CD14-positive monocyte (primary cell): ENCODE measurements at regions not wholly inside any gene's neighbourhood (a gene's known extent, or its start where the extent isn't known, plus 50 kb on each side); places are given as distances from the start of the nearest gene placed in this dataset.

Experiments used
- DNase-seq, 3 donors: peaks; one replicate each; pipeline ENCODE4 v3.0.0-alpha.2; 2011 to 2022
- H2AFZ ChIP-seq: 2 replicates; pipeline ENCODE4 v1.6.0; 2012; ENCODE audit warnings: mild to moderate bottlenecking, low read depth, low read length, inconsistent platforms; ENCODE audit not compliant: insufficient read depth, poor library complexity, severe bottlenecking
- H3K27ac ChIP-seq, 2 donors: 1 replicate in 1 of 2; 2 replicates in 1 of 2; pipeline ENCODE4 v1.5.1; 2012 to 2013; ENCODE audit warnings: low read length in 2 of 2, control low read depth in 1 of 2, inconsistent platforms in 1 of 2, low read depth in 1 of 2, mild to moderate bottlenecking in 1 of 2
- H3K27me3 ChIP-seq, 2 donors: one replicate each; pipeline versions ENCODE4 v1.6.0 to v1.6.1; 2011 to 2013; ENCODE audit warnings: low read length in 2 of 2; ENCODE audit not compliant: control insufficient read depth in 2 of 2, insufficient read depth in 2 of 2
- H3K36me3 ChIP-seq, 2 donors: replicated peaks in 1 of 2; 1 replicate in 1 of 2; 2 replicates in 1 of 2; pipeline versions ENCODE4 v1.5.1 to v1.6.1; 2012 to 2013; ENCODE audit warnings: low read length in 2 of 2, control low read depth in 1 of 2, inconsistent platforms in 1 of 2, mild to moderate bottlenecking in 1 of 2; ENCODE audit not compliant: insufficient read depth in 2 of 2, control insufficient read depth in 1 of 2
- H3K4me1 ChIP-seq, 2 donors: 1 replicate in 1 of 2; 2 replicates in 1 of 2; pipeline versions ENCODE4 v1.5.1 to v1.6.1; 2012 to 2013; ENCODE audit warnings: low read length in 2 of 2, control low read depth in 1 of 2, inconsistent platforms in 1 of 2, mild to moderate bottlenecking in 1 of 2, moderate library complexity in 1 of 2; ENCODE audit not compliant: insufficient read depth in 2 of 2, control insufficient read depth in 1 of 2
- H3K4me2 ChIP-seq: replicated peaks from 2 replicates; pipeline ENCODE3; 2012; ENCODE audit warnings: low read length, moderate library complexity, mild to moderate bottlenecking; ENCODE audit not compliant: poor library complexity, severe bottlenecking; ENCODE audit errors: extremely low read depth
- H3K4me3 ChIP-seq, 3 experiments: fragments of 200-600 bp in 1 of 3; sonication (generic) in 1 of 3; replicated peaks in 1 of 3; 1 replicate in 2 of 3; 2 replicates in 1 of 3; pipeline ENCODE4 v1.5.1; 2011 to 2013; ENCODE audit warnings: low read length in 3 of 3, mild to moderate bottlenecking in 3 of 3, control low read depth in 2 of 3, low read depth in 2 of 3, inconsistent platforms in 1 of 3, moderate library complexity in 1 of 3
- H3K79me2 ChIP-seq: 2 replicates; pipeline ENCODE4 v1.6.0; 2012; ENCODE audit warnings: mild to moderate bottlenecking, control low read depth, inconsistent platforms, low read length, moderate library complexity; ENCODE audit not compliant: insufficient read depth
- H3K9ac ChIP-seq: 2 replicates; pipeline ENCODE4 v1.6.0; 2017; ENCODE audit warnings: low read length, mild to moderate bottlenecking; ENCODE audit not compliant: insufficient read depth, poor library complexity, severe bottlenecking
- H3K9me3 ChIP-seq, 2 donors: replicated peaks in 1 of 2; 1 replicate in 1 of 2; 2 replicates in 1 of 2; pipeline versions ENCODE4 v1.5.1 to v1.6.1; 2012 to 2013; ENCODE audit warnings: low read length in 2 of 2, control low read depth in 1 of 2; ENCODE audit not compliant: control insufficient read depth in 1 of 2, insufficient read depth in 1 of 2
- H4K20me1 ChIP-seq: 2 replicates; pipeline ENCODE4 v1.6.0; 2012; ENCODE audit warnings: mild to moderate bottlenecking, low read length, control low read depth, moderate library complexity; ENCODE audit not compliant: insufficient read depth
- H3K27ac Mint-ChIP-seq, 7 donors: one replicate each; pipeline ENCODE4 v1.8.0; 2020; ENCODE audit warnings: mild to moderate bottlenecking in 7 of 7, mixed read lengths in 7 of 7, moderate library complexity in 6 of 7, inconsistent platforms in 2 of 7
- H3K27me3 Mint-ChIP-seq, 3 donors: one replicate each; pipeline ENCODE4 v1.8.0; 2021 to 2022; ENCODE audit warnings: low read depth in 3 of 3, mild to moderate bottlenecking in 3 of 3, mixed read lengths in 3 of 3, moderate library complexity in 3 of 3, inconsistent platforms in 1 of 3
- H3K36me3 Mint-ChIP-seq, 2 donors: one replicate each; pipeline ENCODE4 v1.8.0; 2020; ENCODE audit warnings: mixed read lengths in 2 of 2, inconsistent platforms in 1 of 2, mild to moderate bottlenecking in 1 of 2
- H3K4me1 Mint-ChIP-seq: one replicate; pipeline ENCODE4 v1.8.0; 2020; ENCODE audit warnings: mild to moderate bottlenecking, mixed read lengths
- H3K4me3 Mint-ChIP-seq, 2 donors: one replicate each; pipeline ENCODE4 v1.8.0; 2020; ENCODE audit warnings: mild to moderate bottlenecking in 2 of 2, mixed read lengths in 2 of 2, moderate library complexity in 1 of 2
- H3K9me3 Mint-ChIP-seq, 7 donors: one replicate each; pipeline ENCODE4 v1.8.0; 2020 to 2022; ENCODE audit warnings: mixed read lengths in 7 of 7, mild to moderate bottlenecking in 6 of 7, moderate library complexity in 6 of 7, inconsistent platforms in 2 of 7
- CTCF ChIP-seq: fragments of 200-600 bp; IDR thresholded peaks from one replicate; pipeline ENCODE4 v1.8.0; 2022; ENCODE audit warnings: antibody characterized with exemption, mild to moderate bottlenecking
- WGBS: methylation state at CpG from one replicate; pipeline ENCODE4 v1.1.5; 2013; ENCODE audit warnings: missing lambda C conversion rate; ENCODE audit not compliant: insufficient coverage; 5-methylcytosine and 5-hydroxymethylcytosine counted together
- intact Hi-C, 2 donors: fragments of 100-400 bp; cut with micrococcal nuclease; formaldehyde crosslinking; loops; one replicate each; pipeline versions ENCODE4 v1.15.0 to v1.15.1; 2023

GRCh38 chr13:95494082-95494681 lies 58.3 kb upstream of the CLDN10 start:
- peak; percentile 44 to 63 (median 62) for DNase-seq
- TF ChIP-seq CTCF = peak; percentile 88

GRCh38 chr13:95496485-95496884 lies 56.0 kb upstream of the CLDN10 start:
- no peak for TF ChIP-seq CTCF
- Histone ChIP-seq H3K27me3 (no peaks in the 10 kb centered on the region), H3K36me3 (no peaks in the 10 kb centered on the region), H3K9me3 (peaks cover 9 to 10% of the 10 kb centered on the region in 2 donors), H3K27ac (no peak overlapping the region), H3K9ac (no peak overlapping the region), H4K20me1 (no peaks in the 10 kb centered on the region), H3K4me1 (peaks cover 24 to 37% of the 10 kb centered on the region in 2 donors), H3K4me2 (no peak overlapping the region), H2AFZ (no peak overlapping the region), H3K4me3 (no peak overlapping the region), H3K79me2 (no peaks in the 10 kb centered on the region)
- Mint-ChIP-seq H3K4me1 (peaks cover 54% of the 10 kb centered on the region), H3K4me3 (no peak overlapping the region), H3K27me3 (no peaks in the 10 kb centered on the region), H3K36me3 (peaks cover 10 to 11% of the 10 kb centered on the region in 2 donors), H3K27ac (peak overlapping the region in 1 of 7 donors; percentile 73), H3K9me3 (peaks cover 8 to 22% (median 17%) of the 10 kb centered on the region in 7 donors)
- DNase-seq = no peak
- 100% methylated on average over 1 of the region's 4 CpGs for WGBS
- intact Hi-C loops = no loop called here

More at GRCh38 chr13:95494082-95494681, 58.3 kb upstream of the CLDN10 start:
- H2AFZ ChIP-seq = no peak overlapping the region
- H3K27me3 ChIP-seq = no peaks in the 10 kb centered on the region
- H3K27me3 Mint-ChIP-seq = no peaks in the 10 kb centered on the region
- peaks cover 38% of the 10 kb centered on the region for H3K4me1 Mint-ChIP-seq
- no peaks in the 10 kb centered on the region for H4K20me1 ChIP-seq
- WGBS = no CpG with 5 or more reads among the region's 7 CpGs
- intact Hi-C loops = no loop called here
- H3K27ac Mint-ChIP-seq = no peak overlapping the region
- no peak overlapping the region for H3K4me3 ChIP-seq
- no peak overlapping the region for H3K4me3 Mint-ChIP-seq
- H3K9ac ChIP-seq = no peak overlapping the region
- H3K79me2 ChIP-seq = no peaks in the 10 kb centered on the region
- H3K9me3 ChIP-seq = peaks cover 5 to 10% of the 10 kb centered on the region in 2 donors
- H3K36me3 Mint-ChIP-seq = peaks cover 2 to 6% of the 10 kb centered on the region in 2 donors
- H3K9me3 Mint-ChIP-seq = peaks cover 8 to 26% (median 19%) of the 10 kb centered on the region in 7 donors
- no peak overlapping the region for H3K4me2 ChIP-seq
- H3K27ac ChIP-seq = no peak overlapping the region
- peaks cover 21 to 25% of the 10 kb centered on the region in 2 donors for H3K4me1 ChIP-seq
- H3K36me3 ChIP-seq = no peaks in the 10 kb centered on the region
